IPS-20b (cell line): ENCODE measurements at regions not wholly inside any gene's neighbourhood (a gene's known extent, or its start where the extent isn't known, plus 50 kb on each side); places are given as distances from the start of the nearest gene placed in this dataset.

Source experiments
- H3K27ac ChIP-seq: one replicate; pipeline ENCODE4 v1.5.1; 2013; ENCODE audit warnings: low read length
- H3K27me3 ChIP-seq: 2 replicates; pipeline ENCODE4 v1.6.1; 2013; ENCODE audit warnings: mild to moderate bottlenecking, low read length, inconsistent platforms; ENCODE audit not compliant: insufficient read depth
- H3K36me3 ChIP-seq: 2 replicates; pipeline ENCODE4 v1.6.1; 2013; ENCODE audit warnings: low read depth, mild to moderate bottlenecking, inconsistent platforms, low read length, moderate library complexity; ENCODE audit not compliant: insufficient read depth
- H3K4me1 ChIP-seq: 2 replicates; pipeline ENCODE4 v1.6.1; 2013; ENCODE audit warnings: mild to moderate bottlenecking, control low read depth, inconsistent platforms, low read length, moderate library complexity; ENCODE audit not compliant: insufficient read depth
- H3K4me3 ChIP-seq: 2 replicates; pipeline ENCODE4 v1.5.1; 2013; ENCODE audit warnings: mild to moderate bottlenecking, low read length, inconsistent platforms
- H3K9ac ChIP-seq: 2 replicates; pipeline ENCODE4 v1.6.1; 2013; ENCODE audit warnings: low read depth, mild to moderate bottlenecking, inconsistent platforms, low read length, moderate library complexity
- H3K9me3 ChIP-seq: 2 replicates; pipeline ENCODE4 v1.6.1; 2013; ENCODE audit warnings: mild to moderate bottlenecking, low read depth, low read length, inconsistent platforms; ENCODE audit not compliant: insufficient read depth

- no peaks in the 10 kb centered on the region; the same call in 1 of the 2 replicates for H3K27me3 ChIP-seq
- H3K9me3 ChIP-seq, result no peaks in the 10 kb centered on the region
- no peak overlapping the region for H3K9ac ChIP-seq
- no peak overlapping the region for H3K4me3 ChIP-seq
- no peak overlapping the region for H3K27ac ChIP-seq
- peaks cover 4% of the 10 kb centered on the region for H3K4me1 ChIP-seq
- no peaks in the 10 kb centered on the region for H3K36me3 ChIP-seq
Observed at GRCh38 chr2:136557203-136557602, 208.1 kb upstream of the THSD7B start.

DNA sequence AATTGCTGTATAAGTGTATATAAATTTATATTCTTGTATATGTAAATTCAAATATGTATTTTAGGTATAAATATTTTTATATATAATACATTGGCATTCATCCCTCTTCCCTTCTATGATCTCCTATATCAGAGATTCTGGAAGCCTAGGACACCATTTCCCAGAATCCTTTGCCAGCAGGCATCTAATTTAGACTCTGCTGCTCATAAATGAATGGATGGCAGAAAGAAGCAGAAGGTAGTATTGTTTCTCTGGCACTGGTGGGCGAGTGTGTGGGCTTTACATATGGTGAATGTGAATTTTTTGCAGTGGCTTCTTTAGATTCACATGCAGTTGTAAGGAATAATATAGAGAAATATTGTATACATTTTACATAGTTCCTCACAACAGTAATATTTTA is 215.2 kb upstream of the THSD7B start:
- Histone ChIP-seq H3K4me1 (peaks cover 4% of the 10 kb centered on the region), H3K4me3 (no peak overlapping the region), H3K36me3 (no peaks in the 10 kb centered on the region), H3K9me3 (no peaks in the 10 kb centered on the region), H3K27ac (no peak overlapping the region), H3K9ac (no peak overlapping the region), H3K27me3 (no peaks in the 10 kb centered on the region)

GRCh38 chr2:136539355-136539754 is 226.0 kb upstream of the THSD7B start:
- Histone ChIP-seq H3K4me1 (no peaks in the 10 kb centered on the region), H3K27me3 (no peaks in the 10 kb centered on the region), H3K9me3 (no peaks in the 10 kb centered on the region), H3K36me3 (no peaks in the 10 kb centered on the region), H3K4me3 (no peak overlapping the region), H3K27ac (no peak overlapping the region), H3K9ac (no peak overlapping the region)

DNA sequence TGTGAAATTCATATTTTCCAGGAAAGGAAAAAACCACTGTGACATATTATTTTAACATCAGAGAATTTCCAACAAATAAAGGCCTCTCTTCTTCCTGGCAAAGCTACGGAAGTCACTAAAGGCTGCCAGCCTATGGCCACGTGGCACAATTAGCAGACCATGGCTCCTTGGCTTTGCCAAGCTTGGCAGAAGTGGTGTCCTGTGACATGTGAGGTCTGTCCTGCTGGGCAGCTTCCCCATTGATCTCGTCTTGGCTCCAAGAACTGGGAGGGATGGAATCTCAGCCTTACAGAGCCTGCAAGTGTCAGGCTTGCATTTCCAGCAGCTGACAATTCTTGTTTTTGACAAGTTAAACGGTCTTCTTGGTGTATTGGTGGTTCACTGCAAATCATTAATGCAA is 226.9 kb upstream of the THSD7B start:
- no peaks in the 10 kb centered on the region for H3K27me3 ChIP-seq
- no peak overlapping the region for H3K4me3 ChIP-seq
- no peaks in the 10 kb centered on the region for H3K4me1 ChIP-seq
- H3K27ac ChIP-seq, result no peak overlapping the region
- H3K36me3 ChIP-seq, result no peaks in the 10 kb centered on the region
- H3K9me3 ChIP-seq, result no peaks in the 10 kb centered on the region
- no peak overlapping the region for H3K9ac ChIP-seq

GRCh38 chr2:136534811-136535210 is 230.5 kb upstream of the THSD7B start:
- no peaks in the 10 kb centered on the region for H3K36me3 ChIP-seq
- no peaks in the 10 kb centered on the region for H3K27me3 ChIP-seq
- H3K27ac ChIP-seq, result no peak overlapping the region
- H3K4me3 ChIP-seq, result no peak overlapping the region
- no peak overlapping the region for H3K9ac ChIP-seq
- no peaks in the 10 kb centered on the region for H3K4me1 ChIP-seq
- H3K9me3 ChIP-seq, result no peaks in the 10 kb centered on the region

- no peaks in the 10 kb centered on the region for H3K36me3 ChIP-seq
- no peaks in the 10 kb centered on the region; the same call in 1 of the 2 replicates for H3K27me3 ChIP-seq
- no peaks in the 10 kb centered on the region for H3K4me1 ChIP-seq
- H3K9me3 ChIP-seq, result no peaks in the 10 kb centered on the region
- H3K4me3 ChIP-seq, result no peak overlapping the region
- H3K9ac ChIP-seq, result no peak overlapping the region
- no peak overlapping the region for H3K27ac ChIP-seq
Observed at GRCh38 chr2:136532171-136532570, 233.2 kb upstream of the THSD7B start.

- no peaks in the 10 kb centered on the region for H3K36me3 ChIP-seq
Observed at GRCh38 chr2:136531731-136532130, 233.6 kb upstream of the THSD7B start.

GRCh38 chr2:136530146-136530545 is 235.2 kb upstream of the THSD7B start:
- H3K36me3 ChIP-seq, result no peaks in the 10 kb centered on the region
- no peak overlapping the region for H3K27ac ChIP-seq
- no peak overlapping the region for H3K9ac ChIP-seq
- no peaks in the 10 kb centered on the region for H3K9me3 ChIP-seq
- H3K27me3 ChIP-seq, result no peaks in the 10 kb centered on the region; the same call in 1 of the 2 replicates
- H3K4me3 ChIP-seq, result no peak overlapping the region
- H3K4me1 ChIP-seq, result no peaks in the 10 kb centered on the region

More at GRCh38 chr2:136531731-136532130, 233.6 kb upstream of the THSD7B start:
- H3K9ac ChIP-seq, result no peak overlapping the region
- no peak overlapping the region for H3K4me3 ChIP-seq
- no peaks in the 10 kb centered on the region for H3K9me3 ChIP-seq
- H3K27ac ChIP-seq, result no peak overlapping the region
- no peaks in the 10 kb centered on the region for H3K4me1 ChIP-seq
- no peaks in the 10 kb centered on the region; the same call in 1 of the 2 replicates for H3K27me3 ChIP-seq

- Histone ChIP-seq H3K36me3 (no peaks in the 10 kb centered on the region), H3K4me3 (no peak overlapping the region), H3K4me1 (no peaks in the 10 kb centered on the region), H3K9ac (no peak overlapping the region), H3K9me3 (no peaks in the 10 kb centered on the region), H3K27ac (no peak overlapping the region), H3K27me3 (no peaks in the 10 kb centered on the region; the same call in 1 of the 2 replicates)
Observed at GRCh38 chr2:136527560-136527959, 237.8 kb upstream of the THSD7B start.

GRCh38 chr2:136522724-136523123 is 242.6 kb upstream of the THSD7B start:
- Histone ChIP-seq H3K4me1 (peaks cover 10% of the 10 kb centered on the region; the same call in 1 of the 2 replicates), H3K27ac (no peak overlapping the region), H3K4me3 (no peak overlapping the region), H3K27me3 (no peaks in the 10 kb centered on the region), H3K9me3 (no peaks in the 10 kb centered on the region), H3K36me3 (no peaks in the 10 kb centered on the region), H3K9ac (no peak overlapping the region)

DNA sequence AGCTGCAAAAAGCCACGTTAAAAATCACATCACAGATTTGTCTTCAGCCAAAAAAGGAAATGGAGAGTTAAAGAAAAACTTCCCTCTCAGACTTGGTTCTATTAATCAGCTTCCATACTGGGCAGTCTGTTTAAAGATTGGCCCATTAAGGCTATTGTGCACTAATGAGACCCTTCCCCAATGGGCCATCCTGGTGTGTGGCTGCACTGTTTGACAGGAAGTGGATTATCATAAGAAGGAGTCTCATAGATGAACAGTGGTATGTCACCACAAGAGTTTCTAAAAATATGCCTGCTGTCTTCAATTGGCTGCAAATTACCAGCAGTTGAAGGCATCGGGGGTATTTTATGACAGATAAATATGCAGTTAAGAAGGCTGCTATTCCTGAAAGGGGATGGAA is 247.6 kb upstream of the THSD7B start:
- Histone ChIP-seq H3K9ac (no peak overlapping the region), H3K9me3 (no peaks in the 10 kb centered on the region), H3K27ac (no peak overlapping the region), H3K36me3 (no peaks in the 10 kb centered on the region), H3K27me3 (peaks cover 27% of the 10 kb centered on the region), H3K4me1 (peaks cover 10% of the 10 kb centered on the region; the same call in 1 of the 2 replicates), H3K4me3 (no peak overlapping the region)

GRCh38 chr2:136510244-136510643 is 255.1 kb upstream of the THSD7B start:
- peaks cover 94% of the 10 kb centered on the region for H3K27me3 ChIP-seq

More at GRCh38 chr2:136510244-136510643, 255.1 kb upstream of the THSD7B start:
- H3K36me3 ChIP-seq, result no peaks in the 10 kb centered on the region
- H3K27ac ChIP-seq, result no peak overlapping the region
- peaks cover 15% of the 10 kb centered on the region for H3K4me1 ChIP-seq
- peak overlapping the region; percentile 22; the same call in 1 of the 2 replicates for H3K4me3 ChIP-seq
- no peaks in the 10 kb centered on the region for H3K9me3 ChIP-seq
- no peak overlapping the region for H3K9ac ChIP-seq
